ENCODE measurements at regions not wholly inside any gene's neighbourhood (a gene's known extent, or its start where the extent isn't known, plus 50 kb on each side); places are given as distances from the start of the nearest gene placed in this dataset.
"Not testable (repeated sequence)": the region's sequence is repeated elsewhere in the genome, so short reads cannot be mapped to it uniquely, and the experiment has no call there.

DNA sequence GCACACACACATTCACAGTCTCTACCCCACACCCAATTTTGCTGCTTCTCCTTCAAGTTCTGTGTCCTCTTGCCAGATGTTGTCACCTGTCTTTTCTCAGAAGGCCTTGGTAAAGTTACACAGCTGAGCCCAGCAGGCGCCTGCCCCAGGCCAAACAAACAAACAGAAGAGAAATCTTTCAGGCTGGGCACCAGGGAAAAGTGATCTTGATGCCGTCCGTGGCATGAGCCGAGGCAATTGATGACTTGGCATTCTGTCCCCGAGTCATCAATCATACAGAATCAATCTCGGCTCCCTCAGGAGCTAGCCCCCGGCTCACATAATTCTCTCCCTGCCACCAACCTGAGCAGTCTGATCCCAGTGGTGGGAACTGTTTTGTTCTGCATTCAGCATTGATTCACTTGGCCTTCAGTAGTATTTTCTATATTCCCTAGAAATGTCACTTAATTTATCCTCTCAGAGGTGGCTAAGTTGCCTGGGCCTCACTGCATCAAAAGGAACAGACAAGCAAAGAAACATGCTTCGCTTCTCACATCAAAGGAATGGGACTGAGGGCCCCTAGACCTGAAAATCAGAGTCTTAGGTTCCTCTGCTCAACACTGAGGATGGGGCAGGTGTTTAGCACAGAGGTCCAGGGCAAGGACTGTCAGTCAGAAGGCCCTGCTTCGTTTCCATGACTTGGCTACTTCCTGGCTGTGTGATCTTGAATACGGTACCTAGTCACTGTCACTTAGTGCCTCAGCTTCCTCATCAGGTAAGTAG, 278.8 kb upstream of the CELF4 start:
- no peaks in the 10 kb centered on the region for H3F3A ChIP-seq (ENCODE audit: low read depth)
- H3K4me3 ChIP-seq = no peak overlapping the region
- no peaks in the 10 kb centered on the region for H3K36me3 ChIP-seq
- H3K4me1 Mint-ChIP-seq = peaks cover 5% of the 10 kb centered on the region
- no peaks in the 10 kb centered on the region for H3K27me3 Mint-ChIP-seq (ENCODE audit: insufficient read depth, low read depth)
- TF ChIP-seq EZH2phosphoT487 (IDR thresholded peaks at IDR 0.05) = no peak
- TF ChIP-seq EZH2 (IDR thresholded peaks at IDR 0.05) = no peak
- no peak for TF ChIP-seq CTCF (IDR thresholded peaks at IDR 0.05)
- no peaks in the 10 kb centered on the region for H3K79me2 ChIP-seq (ENCODE audit: low read depth)
- H4K20me1 ChIP-seq (ENCODE audit: low read depth) = no peaks in the 10 kb centered on the region
- H3K9me3 Mint-ChIP-seq = no peaks in the 10 kb centered on the region
- no peak overlapping the region for H2AFZ ChIP-seq (replicated peaks)
- no peak overlapping the region for H3K4me3 Mint-ChIP-seq
- H3K9me3 ChIP-seq (ENCODE audit: low read depth) = no peaks in the 10 kb centered on the region
- no peak for DNase-seq (ENCODE audit: low spot score)
- no peaks in the 10 kb centered on the region for H3K36me3 Mint-ChIP-seq
- no peak overlapping the region for H3K9ac ChIP-seq
- no peaks in the 10 kb centered on the region for H3K4me1 ChIP-seq
- H3K27ac ChIP-seq = no peak overlapping the region
- no peaks in the 10 kb centered on the region for H3K27me3 ChIP-seq
- no peak overlapping the region for H3K27ac Mint-ChIP-seq
- H3K4me2 ChIP-seq = no peak overlapping the region

DNA sequence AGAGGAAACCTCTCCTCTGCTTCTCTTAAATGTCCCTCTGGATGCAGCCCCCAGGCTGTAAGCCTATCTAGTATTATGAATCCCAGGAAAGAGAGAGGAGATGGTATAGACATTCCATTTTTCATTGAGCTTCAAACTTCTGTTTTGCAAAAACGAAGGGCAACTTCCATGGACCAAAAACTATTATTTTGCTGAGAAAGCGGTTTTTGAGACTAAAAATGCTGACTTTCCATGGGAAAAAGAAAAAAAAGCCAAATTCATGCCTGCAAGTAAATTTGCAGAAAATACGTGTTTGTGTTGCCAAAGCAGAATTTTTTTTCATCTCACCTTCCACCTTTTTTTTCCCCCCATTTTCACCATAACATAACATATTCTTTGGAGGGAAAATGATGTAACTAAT, 272.5 kb upstream of the CELF4 start:
- H3K9me3 Mint-ChIP-seq = peaks cover under 1% of the 10 kb centered on the region
- Histone ChIP-seq H3K4me1 (peaks cover 12% of the 10 kb centered on the region), H3K4me3 (no peak overlapping the region), H3K4me2 (no peak overlapping the region), H4K20me1 (ENCODE audit: low read depth) (no peaks in the 10 kb centered on the region), H3K9me3 (ENCODE audit: low read depth) (no peaks in the 10 kb centered on the region), H3K9ac (no peak overlapping the region), H3K36me3 (no peaks in the 10 kb centered on the region), H3F3A (ENCODE audit: low read depth) (peaks cover 8% of the 10 kb centered on the region), H3K27ac (no peak overlapping the region), H3K79me2 (ENCODE audit: low read depth) (no peaks in the 10 kb centered on the region), H3K27me3 (no peaks in the 10 kb centered on the region), H2AFZ (replicated peaks) (no peak overlapping the region)
- H3K36me3 Mint-ChIP-seq = no peaks in the 10 kb centered on the region
- no peak overlapping the region for H3K4me3 Mint-ChIP-seq
- no peak overlapping the region for H3K27ac Mint-ChIP-seq
- no peaks in the 10 kb centered on the region for H3K27me3 Mint-ChIP-seq (ENCODE audit: insufficient read depth, low read depth)
- no peak for TF ChIP-seq EZH2phosphoT487 (IDR thresholded peaks at IDR 0.05)
- no peak for TF ChIP-seq CTCF (IDR thresholded peaks at IDR 0.05)
- TF ChIP-seq EZH2 (IDR thresholded peaks at IDR 0.05) = no peak
- no peak for DNase-seq (ENCODE audit: low spot score)
- peaks cover 8% of the 10 kb centered on the region for H3K4me1 Mint-ChIP-seq

DNA sequence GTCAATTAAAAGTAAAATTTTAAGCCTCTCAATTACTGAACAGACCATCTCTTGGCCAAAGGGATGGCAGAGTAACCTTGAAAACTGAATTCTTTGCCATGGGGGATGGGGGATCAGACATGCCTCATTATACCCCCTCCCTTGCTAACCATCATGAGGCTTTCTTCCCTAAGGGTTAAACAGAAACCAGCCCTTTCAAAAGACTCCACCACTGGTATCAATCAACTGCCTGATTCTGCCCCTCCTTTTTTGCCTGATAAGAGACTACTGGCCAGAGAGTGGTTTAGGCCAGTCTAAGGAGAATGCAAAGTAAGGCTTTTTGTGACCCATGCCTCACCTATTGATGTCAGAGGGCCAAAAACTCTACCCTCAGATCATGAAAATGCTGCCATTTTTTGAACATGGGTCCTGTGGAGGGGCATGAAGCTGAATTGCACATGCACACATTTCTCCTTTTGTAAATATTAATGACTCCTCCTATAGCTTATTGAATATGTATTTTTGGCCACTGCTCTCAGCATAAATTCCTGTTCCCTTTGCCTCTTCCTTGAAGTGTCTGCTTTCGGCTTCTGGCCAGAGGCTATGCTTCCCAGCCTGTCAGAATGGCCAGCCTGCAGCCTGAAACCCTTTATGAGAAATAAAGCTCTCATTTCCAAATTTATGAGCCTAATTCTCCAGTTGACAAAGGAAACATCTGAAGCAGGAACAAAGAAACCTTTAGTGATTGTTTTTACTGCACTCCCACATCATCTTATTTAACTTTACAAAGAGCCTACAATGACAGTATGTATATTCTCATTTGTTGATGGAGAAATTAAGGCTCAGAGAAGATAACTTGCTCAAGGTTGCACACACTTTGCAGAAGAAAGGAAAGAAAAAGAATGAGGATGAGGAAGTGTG, 270.7 kb upstream of the CELF4 start:
- H3K27me3 ChIP-seq = no peaks in the 10 kb centered on the region
- no peak overlapping the region for H3K27ac ChIP-seq
- Mint-ChIP-seq H3K4me3 (no peak overlapping the region), H3K9me3 (peaks cover 6% of the 10 kb centered on the region), H3K27ac (no peak overlapping the region), H3K27me3 (ENCODE audit: insufficient read depth, low read depth) (no peaks in the 10 kb centered on the region), H3K36me3 (peaks cover 2% of the 10 kb centered on the region), H3K4me1 (peaks cover 8% of the 10 kb centered on the region)
- peaks cover 12% of the 10 kb centered on the region for H3K4me1 ChIP-seq
- no peaks in the 10 kb centered on the region for H3K79me2 ChIP-seq (ENCODE audit: low read depth)
- no peak for DNase-seq (ENCODE audit: low spot score)
- H3K9me3 ChIP-seq (ENCODE audit: low read depth) = no peaks in the 10 kb centered on the region
- H3K9ac ChIP-seq = no peak overlapping the region
- no peak overlapping the region for H3K4me3 ChIP-seq
- no peak overlapping the region for H2AFZ ChIP-seq (replicated peaks)
- no peak overlapping the region for H3K4me2 ChIP-seq
- no peaks in the 10 kb centered on the region for H4K20me1 ChIP-seq (ENCODE audit: low read depth)
- H3K36me3 ChIP-seq = no peaks in the 10 kb centered on the region
- TF ChIP-seq EZH2 (IDR thresholded peaks at IDR 0.05) (no peak), CTCF (IDR thresholded peaks at IDR 0.05) (no peak), EZH2phosphoT487 (IDR thresholded peaks at IDR 0.05) (no peak)
- H3F3A ChIP-seq (ENCODE audit: low read depth) = peaks cover 8% of the 10 kb centered on the region

- H3K36me3 Mint-ChIP-seq; H3K9ac ChIP-seq; H3K27ac Mint-ChIP-seq; DNase-seq (ENCODE audit: low spot score); H4K20me1 ChIP-seq (ENCODE audit: low read depth); H3K9me3 ChIP-seq (ENCODE audit: low read depth); H3K4me1 Mint-ChIP-seq; H3K4me3 Mint-ChIP-seq; H3K27me3 ChIP-seq; H3K4me2 ChIP-seq; H3F3A ChIP-seq (ENCODE audit: low read depth); H2AFZ ChIP-seq (replicated peaks); H3K36me3 ChIP-seq; H3K27me3 Mint-ChIP-seq (ENCODE audit: insufficient read depth, low read depth); H3K4me3 ChIP-seq; H3K27ac ChIP-seq; H3K79me2 ChIP-seq (ENCODE audit: low read depth): not testable (repeated sequence)
- peaks cover 12% of the 10 kb centered on the region for H3K4me1 ChIP-seq
- H3K9me3 Mint-ChIP-seq = peaks cover 13% of the 10 kb centered on the region
Observed at GRCh38 chr18:37832010-37832695, 266.6 kb upstream of the CELF4 start.
